ENCODE measurements at regions not wholly inside any gene's neighbourhood (a gene's known extent, or its start where the extent isn't known, plus 50 kb on each side); places are given as distances from the start of the nearest gene placed in this dataset.

DNA sequence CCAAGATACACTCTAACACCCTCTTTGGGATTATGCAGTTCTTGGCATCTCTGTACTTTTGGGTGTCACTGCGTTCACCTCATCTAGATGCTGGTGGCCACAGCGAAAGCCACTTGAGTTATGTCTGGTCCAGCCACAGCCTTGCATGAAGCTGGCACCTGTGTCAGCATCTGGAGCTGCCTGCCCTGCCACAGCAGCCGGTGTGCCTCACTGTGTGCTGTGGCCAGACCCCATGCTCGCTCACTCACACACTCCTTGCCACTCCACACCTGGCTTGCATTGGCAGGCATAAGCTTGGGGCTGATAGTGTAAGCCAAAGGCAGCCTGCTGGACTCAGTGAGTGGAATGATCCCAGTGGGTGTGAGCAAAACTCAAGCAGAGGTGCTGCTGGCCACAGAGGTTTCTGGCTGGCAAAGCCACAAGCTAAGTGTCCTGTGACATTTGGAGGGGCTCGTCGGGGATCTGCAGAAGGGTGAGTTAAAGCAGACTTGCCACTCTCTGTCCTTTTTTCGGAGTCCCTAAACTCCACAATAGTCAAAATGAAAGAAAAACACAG is 442.7 kb upstream of the CDH8 start:
- no peaks in the 10 kb centered on the region for H3K4me1 Mint-ChIP-seq (ENCODE audit: low read depth)
- peaks cover 32% of the 10 kb centered on the region for H3K9me3 Mint-ChIP-seq
- DNase-seq, result no peak
- no peaks in the 10 kb centered on the region for H3K36me3 Mint-ChIP-seq (ENCODE audit: low read depth)
- no peaks in the 10 kb centered on the region for H3K27me3 Mint-ChIP-seq (ENCODE audit: insufficient read depth)
- H3K27ac Mint-ChIP-seq, result no peak overlapping the region
- no peak for TF ChIP-seq CTCF (IDR thresholded peaks at IDR 0.05)
- H3K4me3 Mint-ChIP-seq, result no peak overlapping the region

DNA sequence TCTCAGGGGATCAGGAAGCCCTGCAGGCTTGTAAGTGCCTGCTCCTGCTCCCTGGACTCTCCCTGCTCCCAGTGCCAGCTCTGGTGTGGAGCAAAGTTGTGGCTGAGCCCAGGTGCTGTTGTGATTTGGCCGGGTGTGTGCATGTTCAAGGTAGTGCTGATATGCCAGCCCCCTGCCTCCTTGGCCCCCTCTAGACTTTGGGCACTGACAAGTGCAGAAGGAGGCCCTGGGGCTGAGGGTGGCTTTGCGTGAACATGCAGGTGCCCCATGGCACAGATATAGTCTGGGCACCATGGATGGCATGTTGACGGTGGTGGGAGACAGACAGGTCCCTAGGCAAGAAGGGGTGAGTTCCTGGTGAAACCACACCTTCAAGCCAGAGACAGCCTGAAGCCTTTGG is 441.6 kb upstream of the CDH8 start:
- no peaks in the 10 kb centered on the region for H3K36me3 Mint-ChIP-seq (ENCODE audit: low read depth)
- H3K9me3 Mint-ChIP-seq, result peaks cover 41% of the 10 kb centered on the region
- no peak for TF ChIP-seq CTCF (IDR thresholded peaks at IDR 0.05)
- H3K4me1 Mint-ChIP-seq (ENCODE audit: low read depth), result no peaks in the 10 kb centered on the region
- DNase-seq, result no peak
- H3K27ac Mint-ChIP-seq, result no peak overlapping the region
- no peak overlapping the region for H3K4me3 Mint-ChIP-seq
- H3K27me3 Mint-ChIP-seq (ENCODE audit: insufficient read depth), result no peaks in the 10 kb centered on the region

DNA sequence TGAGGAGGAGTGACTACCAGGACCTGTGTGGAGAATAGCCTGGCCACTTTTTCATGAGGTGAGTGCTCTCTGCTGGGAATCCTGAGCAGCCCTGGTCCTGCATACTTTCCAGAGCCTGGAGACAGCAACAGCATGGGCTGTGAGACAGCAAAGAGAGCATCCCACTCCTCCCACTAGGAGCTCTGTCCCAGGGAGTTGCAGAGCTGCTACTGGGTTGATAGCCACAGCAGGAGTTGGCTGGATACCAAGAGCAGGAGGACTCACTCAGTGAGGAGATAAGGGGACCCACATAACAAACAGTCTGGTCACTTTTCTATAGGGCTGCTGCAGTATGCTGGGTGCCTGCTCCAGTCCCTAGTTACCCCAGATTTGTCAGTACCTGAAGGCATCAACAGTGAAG is 439.3 kb upstream of the CDH8 start:
- H3K4me3 Mint-ChIP-seq, result no peak overlapping the region
- H3K27ac Mint-ChIP-seq, result no peak overlapping the region
- no peak for DNase-seq
- H3K27me3 Mint-ChIP-seq (ENCODE audit: insufficient read depth), result no peaks in the 10 kb centered on the region
- no peaks in the 10 kb centered on the region for H3K36me3 Mint-ChIP-seq (ENCODE audit: low read depth)
- H3K9me3 Mint-ChIP-seq, result peaks cover 58% of the 10 kb centered on the region
- TF ChIP-seq CTCF (IDR thresholded peaks at IDR 0.05), result no peak
- no peaks in the 10 kb centered on the region for H3K4me1 Mint-ChIP-seq (ENCODE audit: low read depth)

DNA sequence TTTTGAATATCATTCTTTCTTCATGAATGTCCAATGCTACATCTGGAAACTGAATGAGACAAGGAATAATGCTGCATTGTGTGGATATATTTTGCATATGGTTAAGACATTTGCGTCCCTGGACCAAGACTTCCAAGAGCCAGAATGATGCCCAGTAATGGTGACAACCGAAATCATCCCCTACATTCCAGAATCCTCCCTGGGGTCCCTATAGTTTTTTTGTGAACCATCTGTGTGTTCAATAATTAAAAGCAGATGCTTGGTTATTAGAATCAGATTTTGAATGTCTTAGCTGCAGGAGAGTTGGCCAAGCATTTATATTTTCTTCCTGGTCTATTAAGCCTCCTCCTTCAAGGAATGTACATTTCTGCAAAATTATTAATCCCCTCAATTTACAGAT is 426.7 kb upstream of the CDH8 start:
- H3K4me3 Mint-ChIP-seq, result no peak overlapping the region

GRCh38 chr16:62450291-62450690 is 414.1 kb upstream of the CDH8 start:
- no peak overlapping the region for H3K27ac Mint-ChIP-seq
- H3K36me3 Mint-ChIP-seq (ENCODE audit: low read depth), result 0 out of 2 replicates have a peak, but pooled peaks cover 6% of the 10 kb centered on the region
- peaks cover 40% of the 10 kb centered on the region for H3K9me3 Mint-ChIP-seq
- no peak for DNase-seq
- no peaks in the 10 kb centered on the region; the same call in 1 of the 2 replicates for H3K27me3 Mint-ChIP-seq (ENCODE audit: insufficient read depth)
- H3K4me3 Mint-ChIP-seq, result no peak overlapping the region
- no peak for TF ChIP-seq CTCF (IDR thresholded peaks at IDR 0.05)
- H3K4me1 Mint-ChIP-seq (ENCODE audit: low read depth), result no peaks in the 10 kb centered on the region

More for the DNA sequence above, 426.7 kb upstream of the CDH8 start:
- Mint-ChIP-seq H3K27me3 (ENCODE audit: insufficient read depth) (peaks cover 2% of the 10 kb centered on the region; the same call in 1 of the 2 replicates), H3K9me3 (peaks cover 20% of the 10 kb centered on the region), H3K36me3 (ENCODE audit: low read depth) (no peaks in the 10 kb centered on the region), H3K4me1 (ENCODE audit: low read depth) (no peaks in the 10 kb centered on the region), H3K27ac (no peak overlapping the region)
- DNase-seq, result no peak
- TF ChIP-seq CTCF (IDR thresholded peaks at IDR 0.05), result no peak

- H3K27me3 Mint-ChIP-seq (ENCODE audit: insufficient read depth), result no peaks in the 10 kb centered on the region; the same call in 1 of the 2 replicates
- DNase-seq, result no peak
- peaks cover 34% of the 10 kb centered on the region for H3K9me3 Mint-ChIP-seq
- no peak overlapping the region for H3K4me3 Mint-ChIP-seq
- H3K27ac Mint-ChIP-seq, result no peak overlapping the region
- no peaks in the 10 kb centered on the region for H3K4me1 Mint-ChIP-seq (ENCODE audit: low read depth)
- no peak for TF ChIP-seq CTCF (IDR thresholded peaks at IDR 0.05)
- H3K36me3 Mint-ChIP-seq (ENCODE audit: low read depth), result no peaks in the 10 kb centered on the region
These were observed 409.7 kb upstream of the CDH8 start for GRCh38 chr16:62445909-62446308.

Data from HFFc6 (cell line).